ENCODE measurements at regions not wholly inside any gene's neighbourhood (a gene's known extent, or its start where the extent isn't known, plus 50 kb on each side); places are given as distances from the start of the nearest gene placed in this dataset.

GRCh38 chr21:29443411-29444010 lies 144.8 kb downstream of the BACH1 start:
- TF ChIP-seq CTCF (IDR thresholded peaks at IDR 0.05), result no peak
- no peak for TF ChIP-seq POLR2A (IDR thresholded peaks at IDR 0.05)

All from esophagus squamous epithelium (tissue), 4 donors.